Middle frontal gyrus (tissue), 1 donor: ENCODE measurements at regions not wholly inside any gene's neighbourhood (a gene's known extent, or its start where the extent isn't known, plus 50 kb on each side); places are given as distances from the start of the nearest gene placed in this dataset.
"Not testable (repeated sequence)": the region's sequence is repeated elsewhere in the genome, so short reads cannot be mapped to it uniquely, and the experiment has no call there.

ENCODE experiments used
- DNase-seq: peaks from one replicate; pipeline ENCODE4 v3.0.0-alpha.2; 2015; ENCODE audit warnings: low spot score; ENCODE audit errors: extremely low spot score

- DNase-seq = no peak
Measured at GRCh38 chr1:213324859-213325258, 273.8 kb downstream of the RPS6KC1 start.

GRCh38 chr1:213325482-213325881 is 274.4 kb downstream of the RPS6KC1 start:
- DNase-seq = no peak

GRCh38 chr1:213326281-213327016 is 275.4 kb downstream of the RPS6KC1 start:
- DNase-seq = no peak

GRCh38 chr1:213327017-213327667 is 276.1 kb downstream of the RPS6KC1 start:
- DNase-seq = no peak

- DNase-seq = no peak
Measured at GRCh38 chr1:213329406-213330008, 278.5 kb downstream of the RPS6KC1 start.

- no peak for DNase-seq
Measured at GRCh38 chr1:213330281-213330680, 279.2 kb downstream of the RPS6KC1 start.

- DNase-seq = no peak
Measured at GRCh38 chr1:213331631-213332175, 280.7 kb downstream of the RPS6KC1 start.

- no peak for DNase-seq
Measured at GRCh38 chr1:213332491-213332890, 281.4 kb downstream of the RPS6KC1 start.

GRCh38 chr1:213333121-213333520 is 282.1 kb downstream of the RPS6KC1 start:
- DNase-seq = no peak

- DNase-seq = no peak
Measured at GRCh38 chr1:213335084-213335483, 284.0 kb downstream of the RPS6KC1 start.

GRCh38 chr1:213337025-213337678 is 286.1 kb downstream of the RPS6KC1 start:
- no peak for DNase-seq

GRCh38 chr1:213340593-213340992 is 289.6 kb downstream of the RPS6KC1 start:
- no peak for DNase-seq

- DNase-seq = no peak
Measured at GRCh38 chr1:213345621-213346020, 294.6 kb downstream of the RPS6KC1 start.

- DNase-seq = no peak
Measured at GRCh38 chr1:213357403-213357802, 306.4 kb downstream of the RPS6KC1 start.

- not testable (repeated sequence) for DNase-seq
Measured at GRCh38 chr1:213358368-213358767, 307.3 kb downstream of the RPS6KC1 start.

GRCh38 chr1:213362598-213362997 is 311.6 kb downstream of the RPS6KC1 start:
- no peak for DNase-seq

- no peak for DNase-seq
Measured at GRCh38 chr1:213366141-213366831, 315.2 kb downstream of the RPS6KC1 start.

- DNase-seq = no peak
Measured at GRCh38 chr1:213369465-213369864, 318.4 kb downstream of the RPS6KC1 start.

GRCh38 chr1:213370523-213370922 is 319.5 kb downstream of the RPS6KC1 start:
- DNase-seq = no peak

- DNase-seq = no peak
Measured at GRCh38 chr1:213371525-213371846, 320.4 kb downstream of the RPS6KC1 start.
